ENCODE measurements at regions not wholly inside any gene's neighbourhood (a gene's known extent, or its start where the extent isn't known, plus 50 kb on each side); places are given as distances from the start of the nearest gene placed in this dataset.

DNA sequence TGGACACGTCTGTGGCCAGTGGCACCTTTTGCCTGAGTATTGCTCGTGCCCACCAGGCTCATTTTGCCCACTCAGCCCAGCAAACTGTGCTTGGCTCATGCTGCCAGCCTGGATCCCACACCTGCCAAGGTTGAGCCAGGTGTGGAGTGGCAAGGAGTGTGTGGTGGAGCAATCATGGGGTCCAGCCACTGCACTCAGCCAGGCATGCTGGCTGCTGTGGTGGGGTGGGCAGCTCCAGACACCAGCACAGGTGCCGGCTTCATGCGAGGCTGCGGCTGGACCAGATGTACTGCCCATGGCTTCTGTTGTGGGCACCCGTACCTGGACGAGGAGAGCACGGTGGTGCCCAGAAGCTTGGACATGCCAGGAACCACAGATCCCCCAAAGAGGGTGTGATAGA lies 364.1 kb downstream of the TMEM38B start:
- H3K4me3 ChIP-seq (ENCODE audit: low read depth, low read length): no peak overlapping the region
- DNase-seq (ENCODE audit: low read depth): no peak
- TF ChIP-seq, protein P1, sequence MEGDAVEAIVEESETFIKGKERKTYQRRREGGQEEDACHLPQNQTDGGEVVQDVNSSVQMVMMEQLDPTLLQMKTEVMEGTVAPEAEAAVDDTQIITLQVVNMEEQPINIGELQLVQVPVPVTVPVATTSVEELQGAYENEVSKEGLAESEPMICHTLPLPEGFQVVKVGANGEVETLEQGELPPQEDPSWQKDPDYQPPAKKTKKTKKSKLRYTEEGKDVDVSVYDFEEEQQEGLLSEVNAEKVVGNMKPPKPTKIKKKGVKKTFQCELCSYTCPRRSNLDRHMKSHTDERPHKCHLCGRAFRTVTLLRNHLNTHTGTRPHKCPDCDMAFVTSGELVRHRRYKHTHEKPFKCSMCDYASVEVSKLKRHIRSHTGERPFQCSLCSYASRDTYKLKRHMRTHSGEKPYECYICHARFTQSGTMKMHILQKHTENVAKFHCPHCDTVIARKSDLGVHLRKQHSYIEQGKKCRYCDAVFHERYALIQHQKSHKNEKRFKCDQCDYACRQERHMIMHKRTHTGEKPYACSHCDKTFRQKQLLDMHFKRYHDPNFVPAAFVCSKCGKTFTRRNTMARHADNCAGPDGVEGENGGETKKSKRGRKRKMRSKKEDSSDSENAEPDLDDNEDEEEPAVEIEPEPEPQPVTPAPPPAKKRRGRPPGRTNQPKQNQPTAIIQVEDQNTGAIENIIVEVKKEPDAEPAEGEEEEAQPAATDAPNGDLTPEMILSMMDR (IDR thresholded peaks at IDR 0.05; ENCODE audit: low read depth, low read length, missing control alignments): no peak

DNA sequence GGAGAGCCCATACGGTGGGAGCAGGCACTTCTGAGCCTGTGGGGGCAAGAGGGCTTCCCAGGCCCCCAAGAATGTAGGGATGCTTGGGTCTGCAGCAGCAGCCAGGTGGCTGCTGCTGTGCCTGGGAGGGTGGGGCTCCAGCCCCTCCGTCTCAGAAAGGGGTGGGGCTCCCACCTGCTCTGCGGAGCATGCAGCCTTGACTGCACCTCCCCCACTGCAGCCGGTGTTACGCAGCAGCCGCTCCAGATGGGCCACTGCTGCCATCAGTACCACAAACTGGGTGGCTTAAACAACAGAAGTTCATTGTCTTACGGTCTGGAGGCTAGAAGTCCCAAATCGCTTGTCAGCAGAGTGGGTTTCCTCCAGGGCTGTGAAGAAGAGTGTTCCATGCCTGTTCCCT lies 365.5 kb downstream of the TMEM38B start:
- no peak overlapping the region for H3K4me3 ChIP-seq (ENCODE audit: low read depth, low read length)
- no peak for DNase-seq (ENCODE audit: low read depth)
- TF ChIP-seq, protein P1 (IDR thresholded peaks at IDR 0.05; ENCODE audit: low read depth, low read length, missing control alignments): no peak

DNA sequence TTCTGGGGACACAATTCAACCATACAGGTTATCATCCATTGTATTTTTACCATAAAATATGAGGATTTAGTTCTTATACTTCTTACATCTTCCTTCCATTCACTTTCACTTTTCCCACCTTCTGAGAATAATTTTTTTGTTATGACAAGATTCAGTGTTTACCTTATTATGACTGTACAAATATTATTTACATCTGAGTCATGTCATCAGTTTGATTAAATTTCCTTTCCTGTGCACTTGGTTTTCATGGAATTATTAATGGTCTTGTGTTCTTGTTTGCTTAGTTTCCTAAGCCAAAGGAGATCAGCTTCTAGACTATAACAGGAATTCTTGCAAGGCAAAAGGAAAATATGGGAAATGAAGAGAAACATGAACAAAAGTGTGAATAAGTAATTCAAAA lies 366.5 kb downstream of the TMEM38B start:
- H3K4me3 ChIP-seq (ENCODE audit: low read depth, low read length): no peak overlapping the region
- TF ChIP-seq, protein P1 (IDR thresholded peaks at IDR 0.05; ENCODE audit: low read depth, low read length, missing control alignments): no peak
- DNase-seq (ENCODE audit: low read depth): no peak

DNA sequence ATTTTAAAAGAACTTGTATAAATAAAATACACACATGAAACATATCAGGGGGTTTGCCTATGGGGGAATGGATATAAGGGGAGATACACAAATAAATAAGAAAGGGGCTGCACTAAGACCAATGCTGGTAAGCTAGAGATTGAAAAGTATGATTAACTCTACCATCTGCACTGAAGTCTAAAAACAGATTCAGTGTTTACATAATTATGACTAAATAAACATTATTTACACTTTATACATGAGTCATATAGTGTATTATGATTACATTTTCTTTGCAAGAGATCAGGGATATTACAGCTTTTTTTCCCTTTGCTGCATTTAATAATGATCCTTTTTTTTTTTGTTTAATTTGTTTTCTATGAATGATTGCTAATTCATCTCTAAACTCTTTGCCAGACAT lies 367.9 kb downstream of the TMEM38B start:
- TF ChIP-seq, protein P1 (IDR thresholded peaks at IDR 0.05; ENCODE audit: low read depth, low read length, missing control alignments): no peak
- no peak overlapping the region for H3K4me3 ChIP-seq (ENCODE audit: low read depth, low read length)
- no peak for DNase-seq (ENCODE audit: low read depth)

DNA sequence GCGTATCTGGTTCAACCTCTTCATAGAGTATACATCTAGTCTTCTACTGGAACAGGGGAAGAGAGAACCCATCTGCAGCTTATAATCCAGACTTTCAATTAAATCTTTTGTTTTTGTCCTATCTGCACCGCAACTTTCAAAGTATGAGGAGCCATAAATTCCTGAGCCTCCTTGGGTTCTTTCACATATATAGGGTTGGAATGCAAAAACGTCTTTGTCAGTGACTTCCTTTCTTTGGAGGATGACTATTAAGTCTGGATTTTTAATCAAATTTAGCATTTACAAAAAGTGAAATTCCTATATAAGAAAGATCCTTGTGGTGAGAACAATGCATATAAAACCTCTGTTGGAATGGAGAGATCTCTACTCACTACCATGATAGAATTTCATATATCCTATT lies 370.8 kb downstream of the TMEM38B start:
- H3K4me3 ChIP-seq (ENCODE audit: low read depth, low read length): no peak overlapping the region
- TF ChIP-seq, protein P1 (IDR thresholded peaks at IDR 0.05; ENCODE audit: low read depth, low read length, missing control alignments): no peak
- DNase-seq (ENCODE audit: low read depth): no peak

DNA sequence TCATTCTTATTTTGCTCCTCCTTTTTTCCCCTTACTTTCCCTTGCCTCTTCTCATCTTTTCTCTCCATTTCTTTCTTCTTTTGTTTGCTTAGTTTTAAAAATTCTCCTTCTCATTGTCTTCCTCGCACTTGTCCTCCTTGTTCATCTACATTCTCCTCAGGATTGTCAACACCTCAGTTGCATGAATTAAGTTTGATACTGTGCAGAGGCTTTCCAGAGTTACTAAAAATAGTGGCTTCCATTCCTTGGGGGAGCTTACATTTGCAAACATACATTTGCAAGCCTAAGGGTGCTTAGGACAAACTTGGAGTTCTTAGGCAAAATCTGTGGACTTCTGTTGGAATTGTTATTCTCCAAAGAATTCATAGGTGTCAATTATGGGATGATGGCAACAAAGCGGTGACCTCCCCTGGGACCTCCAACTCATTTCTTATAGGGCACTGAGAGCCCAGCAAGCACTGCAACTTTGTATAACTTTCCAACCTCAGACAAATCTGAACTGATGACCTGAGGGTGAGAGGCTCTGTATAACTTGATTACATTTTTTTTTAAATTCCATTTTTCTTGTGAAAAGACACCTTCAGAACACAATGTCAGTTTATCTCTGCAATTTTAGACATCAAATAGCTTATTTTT lies 371.4 kb downstream of the TMEM38B start:
- no peak overlapping the region for H3K4me3 ChIP-seq (ENCODE audit: low read depth, low read length)
- DNase-seq (ENCODE audit: low read depth): no peak
- TF ChIP-seq, protein P1 (IDR thresholded peaks at IDR 0.05; ENCODE audit: low read depth, low read length, missing control alignments): no peak

DNA sequence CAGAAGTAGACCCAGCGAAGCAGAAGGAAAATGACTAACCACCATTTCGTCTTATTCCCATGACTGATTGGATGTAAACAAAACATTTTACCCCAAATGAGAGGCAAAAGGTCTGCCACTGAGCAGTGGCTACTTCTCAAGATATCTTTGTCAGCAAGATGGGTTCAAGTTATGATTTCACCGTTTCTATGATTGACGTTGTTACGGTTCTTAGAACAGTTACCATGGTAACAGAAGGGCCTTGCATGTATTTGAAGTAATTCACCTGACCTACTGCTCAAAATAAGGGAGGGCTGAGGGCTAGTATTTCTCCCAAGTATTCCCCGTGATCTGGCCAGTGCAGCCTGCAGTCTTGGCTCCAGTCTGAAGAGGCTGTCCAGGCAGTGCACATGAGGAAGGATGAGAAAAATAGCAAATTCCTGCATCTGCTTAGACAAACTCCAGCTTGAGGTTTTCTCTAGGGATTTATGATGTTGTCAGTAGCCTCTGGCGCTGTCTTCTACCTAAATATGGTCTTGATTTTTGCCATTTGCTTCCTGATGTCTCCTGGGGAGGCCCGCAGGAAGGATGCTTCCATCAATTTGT lies 372.7 kb downstream of the TMEM38B start:
- H3K4me3 ChIP-seq (ENCODE audit: low read depth, low read length): no peak overlapping the region
- TF ChIP-seq, protein P1 (IDR thresholded peaks at IDR 0.05; ENCODE audit: low read depth, low read length, missing control alignments): no peak
- DNase-seq (ENCODE audit: low read depth): no peak

Data from GM12864 (cell line).